ENCODE measurements at regions not wholly inside any gene's neighbourhood (a gene's known extent, or its start where the extent isn't known, plus 50 kb on each side); places are given as distances from the start of the nearest gene placed in this dataset.

GRCh38 chr6:25167961-25168360 is 111.2 kb upstream of the CARMIL1 start:
- Histone ChIP-seq H3K27me3 (no peaks in the 10 kb centered on the region), H3K9me3 (ENCODE audit: low read depth) (no peaks in the 10 kb centered on the region), H3K4me3 (no peak overlapping the region), H3K9me2 (replicated peaks; ENCODE audit: insufficient read depth) (no peaks in the 10 kb centered on the region), H2AFZ (no peak overlapping the region), H4K20me1 (ENCODE audit: insufficient read depth, poor library complexity, severe bottlenecking) (no peaks in the 10 kb centered on the region), H3K79me2 (no peaks in the 10 kb centered on the region), H3K4me2 (no peak overlapping the region), H3K27ac (no peak overlapping the region), H3K36me3 (replicated peaks; ENCODE audit: insufficient read depth, low read depth) (no peaks in the 10 kb centered on the region), H3K4me1 (ENCODE audit: insufficient read depth) (no peaks in the 10 kb centered on the region)
- DNase-seq (ENCODE audit: low spot score) = no peak
- 81% methylated on average over 1 of the region's 1 CpG for WGBS (ENCODE audit: low lambda C conversion rate, missing lambda C conversion rate)
- TF ChIP-seq EZH2phosphoT487 (IDR thresholded peaks at IDR 0.05; ENCODE audit: low read depth, severe bottlenecking, unreplicated experiment) (no peak), EZH2 (IDR thresholded peaks at IDR 0.05; ENCODE audit: borderline replicate concordance) (no peak)
- TF ChIP-seq, protein P1, sequence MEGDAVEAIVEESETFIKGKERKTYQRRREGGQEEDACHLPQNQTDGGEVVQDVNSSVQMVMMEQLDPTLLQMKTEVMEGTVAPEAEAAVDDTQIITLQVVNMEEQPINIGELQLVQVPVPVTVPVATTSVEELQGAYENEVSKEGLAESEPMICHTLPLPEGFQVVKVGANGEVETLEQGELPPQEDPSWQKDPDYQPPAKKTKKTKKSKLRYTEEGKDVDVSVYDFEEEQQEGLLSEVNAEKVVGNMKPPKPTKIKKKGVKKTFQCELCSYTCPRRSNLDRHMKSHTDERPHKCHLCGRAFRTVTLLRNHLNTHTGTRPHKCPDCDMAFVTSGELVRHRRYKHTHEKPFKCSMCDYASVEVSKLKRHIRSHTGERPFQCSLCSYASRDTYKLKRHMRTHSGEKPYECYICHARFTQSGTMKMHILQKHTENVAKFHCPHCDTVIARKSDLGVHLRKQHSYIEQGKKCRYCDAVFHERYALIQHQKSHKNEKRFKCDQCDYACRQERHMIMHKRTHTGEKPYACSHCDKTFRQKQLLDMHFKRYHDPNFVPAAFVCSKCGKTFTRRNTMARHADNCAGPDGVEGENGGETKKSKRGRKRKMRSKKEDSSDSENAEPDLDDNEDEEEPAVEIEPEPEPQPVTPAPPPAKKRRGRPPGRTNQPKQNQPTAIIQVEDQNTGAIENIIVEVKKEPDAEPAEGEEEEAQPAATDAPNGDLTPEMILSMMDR (IDR thresholded peaks at IDR 0.05; ENCODE audit: poor library complexity) = no peak

GRCh38 chr6:25168637-25169036 is 110.5 kb upstream of the CARMIL1 start:
- Histone ChIP-seq H3K27me3 (no peaks in the 10 kb centered on the region), H3K79me2 (no peaks in the 10 kb centered on the region), H3K36me3 (replicated peaks; ENCODE audit: insufficient read depth, low read depth) (no peaks in the 10 kb centered on the region), H2AFZ (no peak overlapping the region), H3K27ac (no peak overlapping the region), H3K9me2 (replicated peaks; ENCODE audit: insufficient read depth) (no peaks in the 10 kb centered on the region), H3K4me3 (no peak overlapping the region), H3K9me3 (ENCODE audit: low read depth) (no peaks in the 10 kb centered on the region), H4K20me1 (ENCODE audit: insufficient read depth, poor library complexity, severe bottlenecking) (no peaks in the 10 kb centered on the region), H3K4me2 (no peak overlapping the region), H3K4me1 (ENCODE audit: insufficient read depth) (peaks cover 5% of the 10 kb centered on the region)
- no peak for DNase-seq (ENCODE audit: low spot score)
- TF ChIP-seq, protein P1 (IDR thresholded peaks at IDR 0.05; ENCODE audit: poor library complexity) = no peak
- no peak for TF ChIP-seq EZH2 (IDR thresholded peaks at IDR 0.05; ENCODE audit: borderline replicate concordance)
- TF ChIP-seq EZH2phosphoT487 (IDR thresholded peaks at IDR 0.05; ENCODE audit: low read depth, severe bottlenecking, unreplicated experiment) = no peak
- 88% methylated on average over 3 of the region's 3 CpGs for whole genome bisulfite sequencing (ENCODE audit: low lambda C conversion rate, missing lambda C conversion rate)

- DNase-seq (ENCODE audit: low spot score) = no peak
- H3K4me2 ChIP-seq = no peak overlapping the region
- TF ChIP-seq EZH2phosphoT487 (IDR thresholded peaks at IDR 0.05; ENCODE audit: low read depth, severe bottlenecking, unreplicated experiment) (no peak), EZH2 (IDR thresholded peaks at IDR 0.05; ENCODE audit: borderline replicate concordance) (no peak)
- TF ChIP-seq, protein P1 (IDR thresholded peaks at IDR 0.05; ENCODE audit: poor library complexity) = no peak
- H4K20me1 ChIP-seq (ENCODE audit: insufficient read depth, poor library complexity, severe bottlenecking) = no peaks in the 10 kb centered on the region
- no peaks in the 10 kb centered on the region for H3K9me3 ChIP-seq (ENCODE audit: low read depth)
- H3K27ac ChIP-seq = no peak overlapping the region
- no peak overlapping the region for H3K4me3 ChIP-seq
- H2AFZ ChIP-seq = no peak overlapping the region
- no peaks in the 10 kb centered on the region for H3K79me2 ChIP-seq
- H3K27me3 ChIP-seq = no peaks in the 10 kb centered on the region
- no peaks in the 10 kb centered on the region for H3K9me2 ChIP-seq (replicated peaks; ENCODE audit: insufficient read depth)
- no peaks in the 10 kb centered on the region for H3K36me3 ChIP-seq (replicated peaks; ENCODE audit: insufficient read depth, low read depth)
- peaks cover 11% of the 10 kb centered on the region for H3K4me1 ChIP-seq (ENCODE audit: insufficient read depth)
Observed at GRCh38 chr6:25169553-25169952, 109.6 kb upstream of the CARMIL1 start.

GRCh38 chr6:25169961-25170360 is 109.2 kb upstream of the CARMIL1 start:
- WGBS (ENCODE audit: low lambda C conversion rate, missing lambda C conversion rate) = 95% methylated on average over 7 of the region's 7 CpGs
- Histone ChIP-seq H3K36me3 (replicated peaks; ENCODE audit: insufficient read depth, low read depth) (no peaks in the 10 kb centered on the region), H3K4me2 (no peak overlapping the region), H3K4me1 (ENCODE audit: insufficient read depth) (peaks cover 14% of the 10 kb centered on the region), H3K79me2 (no peaks in the 10 kb centered on the region), H3K9me3 (ENCODE audit: low read depth) (no peaks in the 10 kb centered on the region), H4K20me1 (ENCODE audit: insufficient read depth, poor library complexity, severe bottlenecking) (no peaks in the 10 kb centered on the region), H3K9me2 (replicated peaks; ENCODE audit: insufficient read depth) (no peaks in the 10 kb centered on the region), H3K27ac (no peak overlapping the region), H2AFZ (no peak overlapping the region), H3K4me3 (no peak overlapping the region), H3K27me3 (no peaks in the 10 kb centered on the region)
- no peak for DNase-seq (ENCODE audit: low spot score)
- TF ChIP-seq EZH2 (IDR thresholded peaks at IDR 0.05; ENCODE audit: borderline replicate concordance) (no peak), EZH2phosphoT487 (IDR thresholded peaks at IDR 0.05; ENCODE audit: low read depth, severe bottlenecking, unreplicated experiment) (no peak)
- TF ChIP-seq, protein P1 (IDR thresholded peaks at IDR 0.05; ENCODE audit: poor library complexity) = no peak

All from hepatocyte (in vitro differentiated cells).